ENCODE measurements at regions not wholly inside any gene's neighbourhood (a gene's known extent, or its start where the extent isn't known, plus 50 kb on each side); places are given as distances from the start of the nearest gene placed in this dataset.

- intact Hi-C loops (cut with micrococcal nuclease) = no loop called here
- no peaks in the 10 kb centered on the region for H3K9me3 Mint-ChIP-seq
- TF ChIP-seq, protein P1, sequence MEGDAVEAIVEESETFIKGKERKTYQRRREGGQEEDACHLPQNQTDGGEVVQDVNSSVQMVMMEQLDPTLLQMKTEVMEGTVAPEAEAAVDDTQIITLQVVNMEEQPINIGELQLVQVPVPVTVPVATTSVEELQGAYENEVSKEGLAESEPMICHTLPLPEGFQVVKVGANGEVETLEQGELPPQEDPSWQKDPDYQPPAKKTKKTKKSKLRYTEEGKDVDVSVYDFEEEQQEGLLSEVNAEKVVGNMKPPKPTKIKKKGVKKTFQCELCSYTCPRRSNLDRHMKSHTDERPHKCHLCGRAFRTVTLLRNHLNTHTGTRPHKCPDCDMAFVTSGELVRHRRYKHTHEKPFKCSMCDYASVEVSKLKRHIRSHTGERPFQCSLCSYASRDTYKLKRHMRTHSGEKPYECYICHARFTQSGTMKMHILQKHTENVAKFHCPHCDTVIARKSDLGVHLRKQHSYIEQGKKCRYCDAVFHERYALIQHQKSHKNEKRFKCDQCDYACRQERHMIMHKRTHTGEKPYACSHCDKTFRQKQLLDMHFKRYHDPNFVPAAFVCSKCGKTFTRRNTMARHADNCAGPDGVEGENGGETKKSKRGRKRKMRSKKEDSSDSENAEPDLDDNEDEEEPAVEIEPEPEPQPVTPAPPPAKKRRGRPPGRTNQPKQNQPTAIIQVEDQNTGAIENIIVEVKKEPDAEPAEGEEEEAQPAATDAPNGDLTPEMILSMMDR (IDR thresholded peaks at IDR 0.05) = no peak
- DNase-seq (no peak), ATAC-seq (ENCODE audit: low read depth) (no peak)
- POLR2A ChIA-PET = no interaction called here
- CTCF ChIA-PET = no interaction called here
- H3K36me3 Mint-ChIP-seq (ENCODE audit: low read depth) = no peaks in the 10 kb centered on the region
- no peak overlapping the region for H3K4me3 Mint-ChIP-seq
- H3K27me3 Mint-ChIP-seq = no peaks in the 10 kb centered on the region
- H3K4me1 Mint-ChIP-seq = no peaks in the 10 kb centered on the region
- no peak overlapping the region for H3K27ac Mint-ChIP-seq
Measured at GRCh38 chr7:15042285-15043065, 139.9 kb upstream of the DGKB start.

DNA sequence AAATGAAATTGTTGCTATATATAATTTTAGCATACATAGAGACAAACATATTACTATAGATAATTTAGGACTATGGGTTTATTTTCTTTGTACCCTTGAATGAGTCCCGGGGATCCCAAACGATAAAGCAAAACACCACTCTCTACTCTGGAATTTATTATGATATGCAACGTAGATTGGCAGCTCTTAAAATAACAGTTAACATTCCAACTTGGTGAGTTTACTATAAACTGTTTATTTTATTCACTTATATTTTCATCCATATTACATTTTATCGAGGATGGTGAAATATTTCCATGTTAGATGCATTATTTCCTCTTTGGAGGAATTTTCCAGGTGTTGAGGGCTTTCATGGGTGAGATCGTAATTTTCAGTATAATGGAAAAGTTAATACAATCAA lies 138.7 kb upstream of the DGKB start:
- ChIA-PET POLR2A (no interaction called here), CTCF (no interaction called here)
- no peaks in the 10 kb centered on the region for H3K4me1 Mint-ChIP-seq
- intact Hi-C loops (cut with micrococcal nuclease) = no loop called here
- H3K4me3 Mint-ChIP-seq = no peak overlapping the region
- TF ChIP-seq, protein P1 (IDR thresholded peaks at IDR 0.05) = no peak
- ATAC-seq (ENCODE audit: low read depth) = no peak
- DNase-seq = no peak
- no peak overlapping the region for H3K27ac Mint-ChIP-seq
- no peaks in the 10 kb centered on the region for H3K9me3 Mint-ChIP-seq
- H3K27me3 Mint-ChIP-seq = no peaks in the 10 kb centered on the region
- no peaks in the 10 kb centered on the region for H3K36me3 Mint-ChIP-seq (ENCODE audit: low read depth)

DNA sequence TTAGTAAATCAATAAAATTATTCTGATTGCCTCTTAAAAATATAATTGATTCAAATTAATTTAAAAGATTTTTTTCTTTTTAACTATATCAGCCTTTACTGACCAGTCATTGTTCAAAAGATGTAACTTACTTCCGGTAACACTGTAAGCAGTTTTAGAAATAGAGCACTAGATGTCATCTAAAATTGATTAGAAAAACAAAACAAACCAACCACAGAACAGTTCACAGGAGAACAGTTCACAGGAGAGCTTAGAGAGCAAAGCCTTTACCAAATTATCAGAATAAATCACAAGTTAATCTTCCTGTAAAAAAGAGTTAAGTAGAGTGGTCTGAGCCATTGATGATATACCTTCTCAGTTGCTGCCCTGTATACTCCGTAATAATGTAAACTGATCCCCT lies 133.3 kb upstream of the DGKB start:
- Mint-ChIP-seq H3K4me3 (no peak overlapping the region), H3K27ac (no peak overlapping the region), H3K9me3 (no peaks in the 10 kb centered on the region), H3K27me3 (no peaks in the 10 kb centered on the region), H3K36me3 (ENCODE audit: low read depth) (no peaks in the 10 kb centered on the region), H3K4me1 (no peaks in the 10 kb centered on the region)
- ChIA-PET CTCF (no interaction called here), POLR2A (no interaction called here)
- TF ChIP-seq, protein P1 (IDR thresholded peaks at IDR 0.05) = no peak
- intact Hi-C loops (cut with micrococcal nuclease) = no loop called here
- DNase-seq (no peak), ATAC-seq (ENCODE audit: low read depth) (no peak)

DNA sequence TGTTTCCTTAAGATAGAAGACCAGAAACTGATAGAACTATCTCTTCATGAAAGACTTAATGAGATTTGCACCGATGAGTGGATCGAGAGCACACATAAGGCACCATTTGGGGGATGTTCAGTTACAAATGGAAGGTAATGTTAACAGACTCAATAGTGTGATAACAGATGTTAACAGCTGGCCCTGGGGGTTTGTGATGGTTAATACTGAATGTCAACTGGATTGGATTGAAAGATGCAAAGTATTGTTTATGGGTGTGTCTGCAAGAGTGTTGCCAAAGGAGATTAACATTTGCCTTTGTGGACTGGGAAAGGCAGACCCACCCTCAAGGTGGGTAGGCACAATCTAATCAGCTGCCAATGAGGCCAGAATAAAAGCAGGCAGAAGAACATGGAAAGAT lies 130.5 kb upstream of the DGKB start:
- no peaks in the 10 kb centered on the region for H3K36me3 Mint-ChIP-seq (ENCODE audit: low read depth)
- TF ChIP-seq, protein P1 (IDR thresholded peaks at IDR 0.05) = no peak
- no peaks in the 10 kb centered on the region for H3K9me3 Mint-ChIP-seq
- H3K4me1 Mint-ChIP-seq = no peaks in the 10 kb centered on the region
- ChIA-PET CTCF (no interaction called here), POLR2A (no interaction called here)
- intact Hi-C loops (cut with micrococcal nuclease) = no loop called here
- no peaks in the 10 kb centered on the region for H3K27me3 Mint-ChIP-seq
- no peak overlapping the region for H3K27ac Mint-ChIP-seq
- ATAC-seq (ENCODE audit: low read depth) (no peak), DNase-seq (no peak)
- H3K4me3 Mint-ChIP-seq = no peak overlapping the region

- H3K27me3 Mint-ChIP-seq = no peaks in the 10 kb centered on the region
- TF ChIP-seq, protein P1 (IDR thresholded peaks at IDR 0.05) = no peak
- H3K9me3 Mint-ChIP-seq = no peaks in the 10 kb centered on the region
- no peak for DNase-seq
- ChIA-PET POLR2A (no interaction called here), CTCF (no interaction called here)
- no peak overlapping the region for H3K4me3 Mint-ChIP-seq
- H3K36me3 Mint-ChIP-seq (ENCODE audit: low read depth) = no peaks in the 10 kb centered on the region
- intact Hi-C loops (cut with micrococcal nuclease) = no loop called here
- no peak for ATAC-seq (ENCODE audit: low read depth)
- no peak overlapping the region for H3K27ac Mint-ChIP-seq
- H3K4me1 Mint-ChIP-seq = no peaks in the 10 kb centered on the region
Measured at GRCh38 chr7:15018981-15019380, 116.4 kb upstream of the DGKB start.
